ENCODE measurements at regions not wholly inside any gene's neighbourhood (a gene's known extent, or its start where the extent isn't known, plus 50 kb on each side); places are given as distances from the start of the nearest gene placed in this dataset.
"Not testable (repeated sequence)": the region's sequence is repeated elsewhere in the genome, so short reads cannot be mapped to it uniquely, and the experiment has no call there.

DNA sequence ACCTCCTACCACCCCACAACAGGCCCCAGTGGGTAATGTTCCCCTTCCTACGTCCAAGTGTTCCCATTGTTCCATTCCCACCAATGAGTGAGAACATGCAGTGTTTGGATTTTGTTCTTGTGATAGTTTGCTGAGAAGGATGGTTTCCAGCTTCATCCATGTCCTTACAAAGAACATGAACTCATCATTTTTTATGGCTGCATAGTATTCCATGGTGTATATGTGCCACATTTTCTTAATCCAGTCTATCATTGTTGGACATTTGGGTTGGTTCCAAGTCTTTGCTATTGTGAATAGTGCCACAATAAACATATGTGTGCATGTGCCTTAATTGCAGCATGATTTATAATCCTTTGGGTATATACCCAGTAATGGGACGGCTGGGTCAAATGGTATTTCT lies 81.6 kb downstream of the P2RY10 start:
- H3K4me3 ChIP-seq (ENCODE audit: low read depth, low read length); DNase-seq (ENCODE audit: low read depth): not testable (repeated sequence)

DNA sequence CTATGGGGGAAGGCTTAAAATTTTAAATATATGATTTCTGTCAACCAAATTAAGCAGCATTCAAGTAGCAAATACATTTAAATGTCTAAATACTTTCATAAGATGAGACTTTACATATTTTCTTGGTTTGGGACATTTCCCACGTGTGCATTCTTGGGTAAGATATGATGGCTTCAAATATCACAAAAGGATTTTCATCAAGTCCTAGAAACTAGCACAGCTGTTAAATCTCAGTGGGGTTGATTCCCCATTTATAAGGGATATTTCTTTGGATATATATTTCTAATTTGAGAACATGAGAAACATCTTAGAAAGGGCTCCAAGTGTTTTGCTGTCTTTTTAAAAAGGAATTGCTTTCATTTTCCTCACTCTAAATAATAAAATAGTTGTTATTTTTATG lies 90.2 kb downstream of the P2RY10 start:
- TF ChIP-seq, protein P1, sequence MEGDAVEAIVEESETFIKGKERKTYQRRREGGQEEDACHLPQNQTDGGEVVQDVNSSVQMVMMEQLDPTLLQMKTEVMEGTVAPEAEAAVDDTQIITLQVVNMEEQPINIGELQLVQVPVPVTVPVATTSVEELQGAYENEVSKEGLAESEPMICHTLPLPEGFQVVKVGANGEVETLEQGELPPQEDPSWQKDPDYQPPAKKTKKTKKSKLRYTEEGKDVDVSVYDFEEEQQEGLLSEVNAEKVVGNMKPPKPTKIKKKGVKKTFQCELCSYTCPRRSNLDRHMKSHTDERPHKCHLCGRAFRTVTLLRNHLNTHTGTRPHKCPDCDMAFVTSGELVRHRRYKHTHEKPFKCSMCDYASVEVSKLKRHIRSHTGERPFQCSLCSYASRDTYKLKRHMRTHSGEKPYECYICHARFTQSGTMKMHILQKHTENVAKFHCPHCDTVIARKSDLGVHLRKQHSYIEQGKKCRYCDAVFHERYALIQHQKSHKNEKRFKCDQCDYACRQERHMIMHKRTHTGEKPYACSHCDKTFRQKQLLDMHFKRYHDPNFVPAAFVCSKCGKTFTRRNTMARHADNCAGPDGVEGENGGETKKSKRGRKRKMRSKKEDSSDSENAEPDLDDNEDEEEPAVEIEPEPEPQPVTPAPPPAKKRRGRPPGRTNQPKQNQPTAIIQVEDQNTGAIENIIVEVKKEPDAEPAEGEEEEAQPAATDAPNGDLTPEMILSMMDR (conservative IDR thresholded peaks at IDR 0.05; ENCODE audit: low read depth, low read length), result no peak
- no peak overlapping the region for H3K4me3 ChIP-seq (ENCODE audit: low read depth, low read length)
- no peak for DNase-seq (ENCODE audit: low read depth)

DNA sequence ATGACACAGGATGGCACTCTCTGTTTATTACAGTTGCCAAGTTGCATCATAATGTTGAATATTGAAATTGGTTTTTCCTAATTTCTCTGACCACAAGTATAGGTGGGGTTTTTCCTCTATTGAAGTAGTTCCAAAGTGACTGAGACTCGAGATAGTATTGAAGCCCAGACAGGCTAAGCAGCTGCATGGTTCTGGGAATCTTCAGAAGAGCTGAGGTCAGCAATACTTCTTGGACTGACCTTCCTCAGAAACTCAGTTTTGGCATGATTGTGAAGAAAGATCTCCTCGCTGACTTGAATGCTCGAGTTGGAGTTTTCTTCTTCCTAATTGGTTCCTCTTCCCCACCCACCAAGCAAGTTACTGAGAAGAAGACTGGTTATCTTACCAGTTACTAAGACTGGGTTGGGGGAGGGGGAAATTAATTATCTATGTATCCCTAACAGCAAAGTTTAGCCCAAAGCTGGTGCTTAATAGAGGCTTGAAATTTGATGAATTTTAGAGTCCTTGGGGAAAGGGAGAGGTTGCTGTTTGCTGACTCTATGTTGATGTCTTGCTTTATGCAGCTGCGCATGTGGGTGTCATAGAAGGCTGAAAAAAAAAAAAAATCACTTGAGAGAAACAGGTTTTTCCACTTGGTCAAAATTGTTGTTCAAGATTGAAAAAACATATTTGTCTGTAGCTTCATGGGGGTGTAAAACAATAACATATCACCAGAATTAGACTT lies 91.1 kb downstream of the P2RY10 start:
- no peak for DNase-seq (ENCODE audit: low read depth)
- TF ChIP-seq, protein P1 (conservative IDR thresholded peaks at IDR 0.05; ENCODE audit: low read depth, low read length), result no peak
- H3K4me3 ChIP-seq (ENCODE audit: low read depth, low read length), result no peak overlapping the region

DNA sequence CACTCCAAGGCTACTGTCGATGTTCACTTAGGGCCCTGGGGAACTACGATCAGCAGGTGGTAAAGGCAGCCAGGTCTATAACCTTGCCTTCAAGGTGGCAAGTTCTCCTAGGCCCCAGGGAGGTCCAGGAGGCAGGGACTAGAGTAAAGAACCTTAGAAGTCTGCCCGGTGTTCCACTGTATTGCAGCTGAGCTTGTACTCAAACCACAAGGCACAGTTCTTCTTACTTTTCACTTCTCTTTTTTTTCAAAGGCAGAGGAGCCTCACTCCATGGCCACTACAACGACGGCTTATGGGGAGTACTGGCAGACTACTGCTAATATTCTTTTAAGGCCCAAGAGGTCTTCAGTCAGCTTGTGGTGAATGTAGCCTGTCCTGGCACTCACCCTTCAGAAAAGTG lies 78.8 kb upstream of the GPR174 start:
- DNase-seq (ENCODE audit: low read depth), result no peak
- no peak overlapping the region for H3K4me3 ChIP-seq (ENCODE audit: low read depth, low read length)
- TF ChIP-seq, protein P1 (conservative IDR thresholded peaks at IDR 0.05; ENCODE audit: low read depth, low read length), result no peak

DNA sequence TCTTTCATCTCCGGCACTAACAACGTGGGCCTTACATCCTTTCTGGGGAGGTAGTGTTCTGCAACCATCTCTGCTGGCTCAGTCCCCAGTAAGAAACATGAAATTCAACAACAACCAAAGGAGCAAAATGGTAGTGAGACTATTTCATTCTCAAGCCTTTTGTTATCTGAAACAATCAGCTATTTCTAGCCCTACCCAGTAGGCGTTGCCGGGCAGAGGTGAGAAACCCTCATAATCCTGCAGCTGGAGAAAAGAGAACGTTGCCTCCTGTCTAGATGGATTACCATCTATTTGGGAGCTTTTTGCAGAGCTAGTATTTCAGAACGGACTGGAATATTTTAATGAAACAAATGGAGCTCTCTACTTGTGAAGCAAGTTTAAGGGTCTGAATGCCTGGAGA lies 66.4 kb upstream of the GPR174 start:
- H3K4me3 ChIP-seq (ENCODE audit: low read depth, low read length), result no peak overlapping the region
- DNase-seq (ENCODE audit: low read depth), result no peak
- TF ChIP-seq, protein P1 (conservative IDR thresholded peaks at IDR 0.05; ENCODE audit: low read depth, low read length), result no peak

DNA sequence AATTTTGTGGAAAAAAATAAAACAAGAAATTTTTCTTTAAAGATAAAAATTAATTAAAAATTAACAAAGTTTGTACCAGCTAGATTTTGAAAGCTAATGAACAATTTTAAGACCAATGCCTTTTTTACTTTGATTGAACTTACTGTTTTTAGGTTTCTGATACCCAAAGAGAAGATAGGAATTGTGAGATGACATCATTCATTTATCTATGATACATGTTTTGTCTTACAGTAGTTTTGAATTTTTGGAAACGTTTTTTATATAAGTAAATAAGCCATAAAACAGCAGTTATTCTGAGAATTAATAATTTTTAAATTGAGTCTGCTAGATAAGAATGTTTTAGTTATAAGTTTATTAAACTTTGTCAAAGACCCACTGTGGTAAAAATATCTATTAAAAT lies 65.0 kb upstream of the GPR174 start:
- no peak overlapping the region for H3K4me3 ChIP-seq (ENCODE audit: low read depth, low read length)
- no peak for DNase-seq (ENCODE audit: low read depth)
- TF ChIP-seq, protein P1 (conservative IDR thresholded peaks at IDR 0.05; ENCODE audit: low read depth, low read length), result no peak

DNA sequence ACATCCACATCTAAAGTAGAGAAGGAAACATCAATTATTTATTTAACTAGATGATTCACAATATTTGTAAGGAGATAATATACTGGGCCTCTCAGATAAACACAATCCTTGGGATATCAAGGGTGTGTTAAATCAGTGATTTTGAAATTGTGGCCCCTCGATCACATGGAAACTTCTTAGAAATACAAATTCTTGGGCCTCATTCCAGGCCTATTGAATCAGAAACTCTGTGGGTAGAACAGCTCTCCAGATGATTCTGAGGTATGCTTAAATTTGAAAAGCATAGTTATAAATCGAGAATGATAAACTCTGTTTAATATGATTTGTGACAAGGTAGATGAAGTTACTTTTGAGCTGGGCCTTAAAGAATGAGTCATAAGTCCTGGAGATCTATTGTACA lies 64.3 kb upstream of the GPR174 start:
- no peak overlapping the region for H3K4me3 ChIP-seq (ENCODE audit: low read depth, low read length)
- peak; percentile 54 for DNase-seq (ENCODE audit: low read depth)

More for the DNA sequence above, 64.3 kb upstream of the GPR174 start:
- TF ChIP-seq, protein P1 (conservative IDR thresholded peaks at IDR 0.05; ENCODE audit: low read depth, low read length), result no peak

Measured in choroid plexus epithelial cell (primary cell).